Heart left ventricle (tissue), 13 donors: ENCODE measurements at regions not wholly inside any gene's neighbourhood (a gene's known extent, or its start where the extent isn't known, plus 50 kb on each side); places are given as distances from the start of the nearest gene placed in this dataset.

Source experiments
- CTCF ChIP-seq, 12 donors: fragments of 200-600 bp; sonication (generic) in 4 of 12; IDR thresholded peaks; one replicate each; pipeline versions ENCODE4 v1.5.0 to v1.8.0; 2018 to 2022; ENCODE audit warnings: antibody characterized with exemption in 12 of 12, mild to moderate bottlenecking in 5 of 12
- POLR2A ChIP-seq, 2 donors: fragments of 450-650 bp; IDR thresholded peaks; one replicate each; pipeline ENCODE4 v1.6.1; 2017; ENCODE audit warnings: antibody characterized with exemption in 2 of 2, mild to moderate bottlenecking in 2 of 2, moderate library complexity in 2 of 2
- donor health status: ischemic (EF 13 %, LVEDD 7.1; RV severe dilation, severe dysfunction).
- donor health status: DM: no; HTN: yes; CAD: no.
- donor health status: DM: no; HTN: no; CAD: no.
- donor health status: ischemic (EF 25% LVEDD 6.9; RV normal size, moderate dysfunction).
- donor health status: ischemic (EF 25% LVEDD 5.7; RV mildly dilated, moderate dysfunction).
- donor health status: ischemic (EF 35%, LVEDD 5.7; RV mildly dilated, moderate dysfunction).
- donor health status: nonischemic (EF 11% LVEDD 7.7; RV severe dilation, severe dysfunction).
- donor health status: DM: yes; HTN: yes; CAD: no.
- donor health status: PGD.
- donor health status: ischemic (EF 29% LVEDD 5.4; RV normal size, mild dysfunction).
- donor health status: nonischemic (EF 23%, LVEDD 6.1; RV moderate dilation, normal function).

GRCh38 chr2:15810477-15811150 lies 129.7 kb upstream of the MYCN start:
- TF ChIP-seq POLR2A (IDR thresholded peaks at IDR 0.05) (no peak), CTCF (IDR thresholded peaks at IDR 0.05) (no peak)
